H54 (cell line): ENCODE measurements at regions not wholly inside any gene's neighbourhood (a gene's known extent, or its start where the extent isn't known, plus 50 kb on each side); places are given as distances from the start of the nearest gene placed in this dataset.

Source experiments
- DNase-seq: peaks from one replicate; pipeline ENCODE4 v3.0.0; 2011; ENCODE audit warnings: low spot score, mixed read lengths; ENCODE audit not compliant: insufficient read length
- FAIRE-seq: peaks from 3 replicates; lab custom pipeline; 2011; peaks lifted over from hg19 to GRCh38; lab: Jason Lieb, UNC
- POLR2A ChIP-seq: IDR thresholded peaks from 2 replicates; pipeline ENCODE4 v1.6.1; 2011; ENCODE audit warnings: low read depth, mild to moderate bottlenecking, low read length

- DNase-seq, result no peak
- no peak for TF ChIP-seq POLR2A
- no peak for FAIRE-seq
Measured at GRCh38 chr5:26828294-26828693, 210.1 kb downstream of the CDH9 start.

- DNase-seq (no peak), FAIRE-seq (no peak)
- no peak for TF ChIP-seq POLR2A
Measured at GRCh38 chr5:26813235-26813634, 225.2 kb downstream of the CDH9 start.

GRCh38 chr5:26812714-26813113 lies 225.7 kb downstream of the CDH9 start:
- FAIRE-seq (no peak), DNase-seq (no peak)
- no peak for TF ChIP-seq POLR2A

- TF ChIP-seq POLR2A, result no peak
- FAIRE-seq (no peak), DNase-seq (no peak)
Measured at GRCh38 chr5:26807231-26808199, 230.9 kb downstream of the CDH9 start.

- peak; percentile 91 for FAIRE-seq
- DNase-seq, result no peak
- no peak for TF ChIP-seq POLR2A
Measured at GRCh38 chr5:26805076-26805475, 233.3 kb downstream of the CDH9 start.

GRCh38 chr5:26802944-26803343 lies 235.4 kb downstream of the CDH9 start:
- no peak for DNase-seq
- FAIRE-seq, result peak; percentile 38
- no peak for TF ChIP-seq POLR2A

GRCh38 chr5:26791433-26791832 lies 247.0 kb downstream of the CDH9 start:
- FAIRE-seq, result peak; percentile 94
- TF ChIP-seq POLR2A, result no peak
- no peak for DNase-seq

- FAIRE-seq, result no peak
Measured at GRCh38 chr5:26791021-26791420, 247.4 kb downstream of the CDH9 start.

GRCh38 chr5:26763215-26763614 lies 275.2 kb downstream of the CDH9 start:
- no peak for DNase-seq
- FAIRE-seq, result no peak

More at GRCh38 chr5:26791021-26791420, 247.4 kb downstream of the CDH9 start:
- no peak for DNase-seq
- no peak for TF ChIP-seq POLR2A

GRCh38 chr5:26761446-26761845 lies 276.9 kb downstream of the CDH9 start:
- no peak for DNase-seq
- no peak for TF ChIP-seq POLR2A
- peak; percentile 20 for FAIRE-seq

More at GRCh38 chr5:26763215-26763614, 275.2 kb downstream of the CDH9 start:
- no peak for TF ChIP-seq POLR2A

GRCh38 chr5:26761045-26761444 lies 277.3 kb downstream of the CDH9 start:
- no peak for FAIRE-seq
- no peak for TF ChIP-seq POLR2A
- DNase-seq, result no peak

GRCh38 chr5:26757941-26758340 lies 280.4 kb downstream of the CDH9 start:
- DNase-seq (no peak), FAIRE-seq (peak; percentile 67)
- no peak for TF ChIP-seq POLR2A

- FAIRE-seq, result no peak
Measured at GRCh38 chr5:26749829-26750228, 288.6 kb downstream of the CDH9 start.

GRCh38 chr5:26740182-26740581 lies 298.2 kb downstream of the CDH9 start:
- no peak for TF ChIP-seq POLR2A
- no peak for FAIRE-seq
- no peak for DNase-seq

More at GRCh38 chr5:26749829-26750228, 288.6 kb downstream of the CDH9 start:
- TF ChIP-seq POLR2A, result no peak
- DNase-seq, result no peak
